SK-N-SH (cell line): ENCODE measurements at regions not wholly inside any gene's neighbourhood (a gene's known extent, or its start where the extent isn't known, plus 50 kb on each side); places are given as distances from the start of the nearest gene placed in this dataset.

Experiments used
- CTCF ChIA-PET: fragments of 300-600, 350-600 bp; formaldehyde crosslinking; extraction: SDS; loops from one replicate; lab custom pipeline; 2021; lab: Yijun Ruan, JAX
- POLR2A ChIA-PET: fragments of 350-600 bp; sonication (Branson Sonifier 250); formaldehyde crosslinking; extraction: SDS; loops from one replicate; lab custom pipeline; 2020; ENCODE audit warnings: antibody characterized with exemption, inconsistent platforms; lab: Yijun Ruan, JAX
- DNase-seq: peaks from one replicate; pipeline ENCODE4 v3.0.0; 2012
- H2AFZ ChIP-seq: fragments of 200-600 bp; sonication (generic); 2 replicates; pipeline ENCODE4 v1.8.1; 2016; ENCODE audit warnings: antibody characterized with exemption, mild to moderate bottlenecking, low read depth
- H3F3A ChIP-seq: fragments of 200-600 bp; sonication (generic); replicated peaks from 2 replicates; pipeline ENCODE3; 2016; ENCODE audit warnings: antibody characterized with exemption, mild to moderate bottlenecking; ENCODE audit not compliant: insufficient read depth
- H3K27ac ChIP-seq, 2 experiments: fragments of 200-500 bp in 1 of 2; fragments of 200-600 bp in 1 of 2; sonication (Bioruptor generic) in 1 of 2; sonication (generic), shearing (Covaris generic) in 1 of 2; 2 replicates each; pipeline versions ENCODE4 v1.5.1 to v1.6.1; 2014 to 2016; ENCODE audit warnings: low read depth in 2 of 2, inconsistent platforms in 1 of 2, low read length in 1 of 2, mild to moderate bottlenecking in 1 of 2, mixed read lengths in 1 of 2
- H3K27me3 ChIP-seq: fragments of 200-600 bp; sonication (generic), shearing (Covaris generic); 2 replicates; pipeline ENCODE4 v1.6.1; 2016; ENCODE audit warnings: mixed run types; ENCODE audit not compliant: insufficient read depth
- H3K36me3 ChIP-seq, 2 experiments: fragments of 200-500 bp in 1 of 2; fragments of 200-600 bp in 1 of 2; sonication (Bioruptor generic) in 1 of 2; sonication (generic) in 1 of 2; replicated peaks in 1 of 2; 2 replicates each; pipeline versions ENCODE3 to v1.5.1; 2014 to 2016; ENCODE audit warnings: low read length in 1 of 2, mild to moderate bottlenecking in 1 of 2; ENCODE audit not compliant: insufficient read depth in 2 of 2, control insufficient read depth in 1 of 2
- H3K4me1 ChIP-seq, 2 experiments: fragments of 200-500 bp in 1 of 2; fragments of 200-600 bp in 1 of 2; sonication (Bioruptor generic) in 1 of 2; sonication (generic), shearing (Covaris generic) in 1 of 2; 2 replicates each; pipeline versions ENCODE4 v1.5.1 to v1.6.1; 2014 to 2016; ENCODE audit warnings: low read depth in 1 of 2, low read length in 1 of 2, mixed run types in 1 of 2; ENCODE audit not compliant: insufficient read depth in 2 of 2, control insufficient read depth in 1 of 2
- H3K4me2 ChIP-seq: fragments of 200-600 bp; sonication (generic), shearing (Covaris generic); 2 replicates; pipeline ENCODE4 v1.6.1; 2017; ENCODE audit warnings: mixed run types
- H3K4me3 ChIP-seq, 2 experiments: fragments of 200-500 bp in 1 of 2; fragments of 200-600 bp in 1 of 2; sonication (Bioruptor generic) in 1 of 2; sonication (generic), shearing (Covaris generic) in 1 of 2; 2 replicates each; pipeline versions ENCODE4 v1.5.1 to v1.8.1; 2014 to 2016; ENCODE audit warnings: low read depth in 2 of 2, inconsistent platforms in 1 of 2, low read length in 1 of 2, mild to moderate bottlenecking in 1 of 2, mixed read lengths in 1 of 2, moderate library complexity in 1 of 2
- H3K79me2 ChIP-seq: fragments of 200-600 bp; sonication (generic); 2 replicates; pipeline ENCODE4 v1.8.1; 2017; ENCODE audit warnings: mild to moderate bottlenecking; ENCODE audit not compliant: insufficient read depth
- H3K9ac ChIP-seq: fragments of 200-600 bp; sonication (generic); 2 replicates; pipeline ENCODE4 v1.6.1; 2017; ENCODE audit warnings: mixed run types
- H3K9me2 ChIP-seq: fragments of 200-600 bp; sonication (generic); 2 replicates; pipeline ENCODE4 v1.6.1; 2017; ENCODE audit warnings: mixed run types
- H3K9me3 ChIP-seq: fragments of 200-600 bp; sonication (generic); 2 replicates; pipeline ENCODE4 v1.6.1; 2017; ENCODE audit warnings: mixed run types, mild to moderate bottlenecking, moderate library complexity
- H4K20me1 ChIP-seq: fragments of 200-600 bp; sonication (generic); 2 replicates; pipeline ENCODE4 v1.6.1; 2017; ENCODE audit warnings: mild to moderate bottlenecking, mixed run types; ENCODE audit not compliant: insufficient read depth
- ELF1 ChIP-seq: IDR thresholded peaks from 2 replicates; pipeline ENCODE4 v1.4.0; 2012
- EP300 ChIP-seq, 2 experiments: IDR thresholded peaks; 2 replicates each; pipeline versions ENCODE4 v1.4.0 to v1.6.1; 2012; ENCODE audit warnings: borderline replicate concordance in 1 of 2, low read depth in 1 of 2, low read length in 1 of 2
- EZH2phosphoT487 ChIP-seq: fragments of 200-600 bp; sonication (generic); IDR thresholded peaks from 2 replicates; pipeline ENCODE4 v1.6.1; 2017; ENCODE audit warnings: low read depth, mixed run types, mild to moderate bottlenecking, antibody characterized with exemption, moderate library complexity, borderline replicate concordance
- FOSL2 ChIP-seq: IDR thresholded peaks from 2 replicates; pipeline ENCODE4 v1.4.0; 2012; ENCODE audit warnings: low read depth, mild to moderate bottlenecking, moderate library complexity, borderline replicate concordance
- FOXM1 ChIP-seq: IDR thresholded peaks from 2 replicates; pipeline ENCODE4 v1.4.0; 2012; ENCODE audit warnings: low read depth, mild to moderate bottlenecking
- GABPA ChIP-seq: IDR thresholded peaks from 2 replicates; pipeline ENCODE4 v1.4.0; 2012; ENCODE audit warnings: low read depth, mild to moderate bottlenecking
- GATA2 ChIP-seq: sonication (generic); formaldehyde crosslinking; IDR thresholded peaks from 2 replicates; pipeline ENCODE4 v1.5.0; 2020; ENCODE audit warnings: mild to moderate bottlenecking, missing genetic modification reagents
- JUND ChIP-seq: IDR thresholded peaks from 2 replicates; pipeline ENCODE4 v1.4.0; 2012
- POLR2AphosphoS5 ChIP-seq: IDR thresholded peaks from 2 replicates; pipeline ENCODE4 v1.6.1; 2012; ENCODE audit warnings: low read depth, low read length
- RAD21 ChIP-seq: IDR thresholded peaks from 2 replicates; pipeline ENCODE4 v1.6.1; 2012; ENCODE audit warnings: mild to moderate bottlenecking, low read length
- RCOR1 ChIP-seq: fragments of 150-350 bp; IDR thresholded peaks from 2 replicates; pipeline ENCODE4 v1.6.1; 2017; ENCODE audit warnings: antibody characterized with exemption, low read length
- RXRA ChIP-seq: IDR thresholded peaks from 2 replicates; pipeline ENCODE4 v1.4.0; 2012; ENCODE audit warnings: low read depth, mild to moderate bottlenecking, borderline replicate concordance
- SIN3A ChIP-seq: IDR thresholded peaks from 2 replicates; pipeline ENCODE4 v1.6.1; 2012; ENCODE audit warnings: low read depth, mild to moderate bottlenecking, low read length, moderate library complexity, borderline replicate concordance
- SMC3 ChIP-seq: IDR thresholded peaks from 2 replicates; pipeline ENCODE4 v1.6.1; 2012; ENCODE audit warnings: low read depth, low read length, improper control_type of control experiment
- TAF1 ChIP-seq: IDR thresholded peaks from 2 replicates; pipeline ENCODE4 v1.6.1; 2012; ENCODE audit warnings: low read depth, mild to moderate bottlenecking, low read length, moderate library complexity, borderline replicate concordance
- TCF12 ChIP-seq: IDR thresholded peaks from 2 replicates; pipeline ENCODE4 v1.4.0; 2012
- YY1 ChIP-seq: IDR thresholded peaks from 2 replicates; pipeline ENCODE4 v1.4.0; 2012; ENCODE audit warnings: low read depth, mild to moderate bottlenecking
- WGBS: methylation state at CpG from one replicate; pipeline ENCODE4 v1.1.6; 2017; ENCODE audit warnings: low lambda C conversion rate; 5-methylcytosine and 5-hydroxymethylcytosine counted together
- TF ChIP-seq, protein P1 (sequence below): IDR thresholded peaks from 2 replicates; pipeline ENCODE4; 2012
- TF ChIP-seq, protein P2 (sequence below): IDR thresholded peaks from 2 replicates; pipeline ENCODE4 v1.4.0; 2012; ENCODE audit warnings: low read depth, borderline replicate concordance
- TF ChIP-seq, protein P3 (sequence below): fragments of 200-600 bp; sonication (generic); IDR thresholded peaks from 2 replicates; pipeline ENCODE4 v1.6.1; 2017; ENCODE audit warnings: antibody characterized with exemption, mild to moderate bottlenecking, moderate library complexity
- TF ChIP-seq, protein P4 (sequence below): fragments of 150-350 bp; IDR thresholded peaks from 2 replicates; pipeline ENCODE4 v1.6.1; 2016; ENCODE audit warnings: mild to moderate bottlenecking, low read depth, low read length
- TF ChIP-seq, protein P5 (sequence below): IDR thresholded peaks from 2 replicates; pipeline ENCODE4 v1.4.0; 2012; ENCODE audit warnings: low read depth, borderline replicate concordance
- TF ChIP-seq, protein P6 (sequence below): IDR thresholded peaks from 2 replicates; pipeline ENCODE4 v1.4.0; 2012; ENCODE audit warnings: low read depth

DNA sequence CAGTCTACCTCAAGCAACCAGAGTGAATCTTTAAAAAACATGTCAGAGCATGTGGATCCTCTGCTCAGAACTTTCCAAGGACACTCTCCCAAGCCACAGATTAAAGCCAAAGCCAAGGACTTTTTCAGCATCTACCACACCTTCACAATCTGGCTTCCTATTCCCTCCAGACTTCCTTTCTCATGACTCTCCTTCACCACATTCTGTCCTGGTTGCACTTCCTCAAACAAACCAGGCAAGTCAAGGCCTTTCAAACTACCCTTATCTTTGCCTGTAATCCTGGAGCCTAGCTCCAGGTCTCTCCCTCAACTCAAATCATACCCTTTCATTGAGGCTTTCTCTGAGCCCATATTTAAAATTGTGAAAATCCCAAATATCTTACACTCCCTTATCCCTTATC lies 191.6 kb upstream of the GALNTL6 start:
- POLR2A ChIA-PET, result no interaction called here
- CTCF ChIA-PET, result no interaction called here
- DNase-seq, result no peak
- Histone ChIP-seq H3F3A (no peaks in the 10 kb centered on the region), H3K4me3 (no peak overlapping the region), H4K20me1 (no peaks in the 10 kb centered on the region), H3K9me3 (no peaks in the 10 kb centered on the region), H3K9ac (no peak overlapping the region), H3K9me2 (no peaks in the 10 kb centered on the region), H3K79me2 (no peaks in the 10 kb centered on the region), H3K36me3 (no peaks in the 10 kb centered on the region), H3K27me3 (no peaks in the 10 kb centered on the region), H3K27ac (no peak overlapping the region), H3K4me2 (no peak overlapping the region), H3K4me1 (no peaks in the 10 kb centered on the region), H2AFZ (no peak overlapping the region)
- TF ChIP-seq, protein P1, sequence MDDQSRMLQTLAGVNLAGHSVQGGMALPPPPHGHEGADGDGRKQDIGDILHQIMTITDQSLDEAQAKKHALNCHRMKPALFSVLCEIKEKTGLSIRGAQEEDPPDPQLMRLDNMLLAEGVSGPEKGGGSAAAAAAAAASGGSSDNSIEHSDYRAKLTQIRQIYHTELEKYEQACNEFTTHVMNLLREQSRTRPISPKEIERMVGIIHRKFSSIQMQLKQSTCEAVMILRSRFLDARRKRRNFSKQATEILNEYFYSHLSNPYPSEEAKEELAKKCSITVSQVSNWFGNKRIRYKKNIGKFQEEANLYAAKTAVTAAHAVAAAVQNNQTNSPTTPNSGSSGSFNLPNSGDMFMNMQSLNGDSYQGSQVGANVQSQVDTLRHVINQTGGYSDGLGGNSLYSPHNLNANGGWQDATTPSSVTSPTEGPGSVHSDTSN, result no peak
- TF ChIP-seq FOSL2 (no peak), FOXM1 (no peak), ELF1 (no peak), TCF12 (no peak), JUND (no peak), POLR2AphosphoS5 (no peak), SIN3A (no peak), RXRA (no peak), RAD21 (no peak), RCOR1 (no peak), YY1 (no peak), EZH2phosphoT487 (no peak), TAF1 (no peak), SMC3 (no peak)
- TF ChIP-seq, protein P2, sequence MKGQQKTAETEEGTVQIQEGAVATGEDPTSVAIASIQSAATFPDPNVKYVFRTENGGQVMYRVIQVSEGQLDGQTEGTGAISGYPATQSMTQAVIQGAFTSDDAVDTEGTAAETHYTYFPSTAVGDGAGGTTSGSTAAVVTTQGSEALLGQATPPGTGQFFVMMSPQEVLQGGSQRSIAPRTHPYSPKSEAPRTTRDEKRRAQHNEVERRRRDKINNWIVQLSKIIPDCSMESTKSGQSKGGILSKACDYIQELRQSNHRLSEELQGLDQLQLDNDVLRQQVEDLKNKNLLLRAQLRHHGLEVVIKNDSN, result no peak
- TF ChIP-seq, protein P3, sequence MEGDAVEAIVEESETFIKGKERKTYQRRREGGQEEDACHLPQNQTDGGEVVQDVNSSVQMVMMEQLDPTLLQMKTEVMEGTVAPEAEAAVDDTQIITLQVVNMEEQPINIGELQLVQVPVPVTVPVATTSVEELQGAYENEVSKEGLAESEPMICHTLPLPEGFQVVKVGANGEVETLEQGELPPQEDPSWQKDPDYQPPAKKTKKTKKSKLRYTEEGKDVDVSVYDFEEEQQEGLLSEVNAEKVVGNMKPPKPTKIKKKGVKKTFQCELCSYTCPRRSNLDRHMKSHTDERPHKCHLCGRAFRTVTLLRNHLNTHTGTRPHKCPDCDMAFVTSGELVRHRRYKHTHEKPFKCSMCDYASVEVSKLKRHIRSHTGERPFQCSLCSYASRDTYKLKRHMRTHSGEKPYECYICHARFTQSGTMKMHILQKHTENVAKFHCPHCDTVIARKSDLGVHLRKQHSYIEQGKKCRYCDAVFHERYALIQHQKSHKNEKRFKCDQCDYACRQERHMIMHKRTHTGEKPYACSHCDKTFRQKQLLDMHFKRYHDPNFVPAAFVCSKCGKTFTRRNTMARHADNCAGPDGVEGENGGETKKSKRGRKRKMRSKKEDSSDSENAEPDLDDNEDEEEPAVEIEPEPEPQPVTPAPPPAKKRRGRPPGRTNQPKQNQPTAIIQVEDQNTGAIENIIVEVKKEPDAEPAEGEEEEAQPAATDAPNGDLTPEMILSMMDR, result no peak

DNA sequence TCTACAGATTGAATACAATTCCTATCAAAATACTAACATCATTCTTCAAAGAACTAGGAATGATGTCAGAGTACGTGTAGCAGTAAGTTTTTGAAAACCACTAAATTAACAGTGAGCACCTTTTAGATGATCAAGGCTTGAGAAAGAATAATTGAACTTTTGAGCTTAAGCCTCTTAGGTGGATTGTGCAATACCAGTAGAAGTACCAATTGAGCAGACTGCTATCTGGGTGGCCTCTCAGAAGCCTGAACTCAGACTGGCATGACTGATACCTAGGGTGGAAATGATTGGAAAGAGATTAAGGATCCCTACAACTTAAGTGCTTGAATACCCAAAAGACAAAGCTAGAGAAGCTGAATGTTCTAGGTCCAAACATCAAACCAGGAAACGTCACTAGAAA lies 200.3 kb upstream of the GALNTL6 start:
- Histone ChIP-seq H3K4me2 (no peak overlapping the region), H3K36me3 (no peaks in the 10 kb centered on the region), H3K27me3 (no peaks in the 10 kb centered on the region), H2AFZ (no peak overlapping the region), H3K4me3 (no peak overlapping the region), H4K20me1 (no peaks in the 10 kb centered on the region), H3K79me2 (no peaks in the 10 kb centered on the region), H3K9me3 (no peaks in the 10 kb centered on the region), H3K9ac (no peak overlapping the region), H3F3A (no peaks in the 10 kb centered on the region), H3K9me2 (no peaks in the 10 kb centered on the region), H3K27ac (no peak overlapping the region), H3K4me1 (no peaks in the 10 kb centered on the region)
- CTCF ChIA-PET, result no interaction called here
- 0% methylated on average over 2 of the region's 2 CpGs for WGBS
- no peak for DNase-seq
- POLR2A ChIA-PET, result no interaction called here
- no peak for TF ChIP-seq RCOR1
- TF ChIP-seq YY1, result no peak
- no peak for TF ChIP-seq GABPA
- TF ChIP-seq, protein P4, sequence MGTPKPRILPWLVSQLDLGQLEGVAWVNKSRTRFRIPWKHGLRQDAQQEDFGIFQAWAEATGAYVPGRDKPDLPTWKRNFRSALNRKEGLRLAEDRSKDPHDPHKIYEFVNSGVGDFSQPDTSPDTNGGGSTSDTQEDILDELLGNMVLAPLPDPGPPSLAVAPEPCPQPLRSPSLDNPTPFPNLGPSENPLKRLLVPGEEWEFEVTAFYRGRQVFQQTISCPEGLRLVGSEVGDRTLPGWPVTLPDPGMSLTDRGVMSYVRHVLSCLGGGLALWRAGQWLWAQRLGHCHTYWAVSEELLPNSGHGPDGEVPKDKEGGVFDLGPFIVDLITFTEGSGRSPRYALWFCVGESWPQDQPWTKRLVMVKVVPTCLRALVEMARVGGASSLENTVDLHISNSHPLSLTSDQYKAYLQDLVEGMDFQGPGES, result no peak
- no peak for TF ChIP-seq EP300 (IDR thresholded peaks at IDR 0.05; ENCODE audit: borderline replicate concordance in 1 of 2, low read depth in 1 of 2, low read length in 1 of 2)
- TF ChIP-seq, protein P5, sequence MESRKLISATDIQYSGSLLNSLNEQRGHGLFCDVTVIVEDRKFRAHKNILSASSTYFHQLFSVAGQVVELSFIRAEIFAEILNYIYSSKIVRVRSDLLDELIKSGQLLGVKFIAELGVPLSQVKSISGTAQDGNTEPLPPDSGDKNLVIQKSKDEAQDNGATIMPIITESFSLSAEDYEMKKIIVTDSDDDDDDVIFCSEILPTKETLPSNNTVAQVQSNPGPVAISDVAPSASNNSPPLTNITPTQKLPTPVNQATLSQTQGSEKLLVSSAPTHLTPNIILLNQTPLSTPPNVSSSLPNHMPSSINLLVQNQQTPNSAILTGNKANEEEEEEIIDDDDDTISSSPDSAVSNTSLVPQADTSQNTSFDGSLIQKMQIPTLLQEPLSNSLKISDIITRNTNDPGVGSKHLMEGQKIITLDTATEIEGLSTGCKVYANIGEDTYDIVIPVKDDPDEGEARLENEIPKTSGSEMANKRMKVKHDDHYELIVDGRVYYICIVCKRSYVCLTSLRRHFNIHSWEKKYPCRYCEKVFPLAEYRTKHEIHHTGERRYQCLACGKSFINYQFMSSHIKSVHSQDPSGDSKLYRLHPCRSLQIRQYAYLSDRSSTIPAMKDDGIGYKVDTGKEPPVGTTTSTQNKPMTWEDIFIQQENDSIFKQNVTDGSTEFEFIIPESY, result no peak
- TF ChIP-seq, protein P6, sequence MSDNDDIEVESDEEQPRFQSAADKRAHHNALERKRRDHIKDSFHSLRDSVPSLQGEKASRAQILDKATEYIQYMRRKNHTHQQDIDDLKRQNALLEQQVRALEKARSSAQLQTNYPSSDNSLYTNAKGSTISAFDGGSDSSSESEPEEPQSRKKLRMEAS, result no peak
- no peak for TF ChIP-seq GATA2 (CRISPR knock-in tag)
